OCI-LY3 (cell line): ENCODE measurements at regions not wholly inside any gene's neighbourhood (a gene's known extent, or its start where the extent isn't known, plus 50 kb on each side); places are given as distances from the start of the nearest gene placed in this dataset.

ENCODE experiments used
- EZH2phosphoT487 ChIP-seq: fragments of 200-600 bp; shearing (Covaris generic); IDR thresholded peaks from 2 replicates; pipeline ENCODE4 v1.6.1; 2018; ENCODE audit warnings: antibody characterized with exemption, mixed run types, low read depth
- TF ChIP-seq, protein P1 (sequence below): fragments of 200-600, 300-600 bp; sonication (generic); IDR thresholded peaks from 2 replicates; pipeline ENCODE4 v1.5.1; 2014; ENCODE audit warnings: antibody characterized with exemption, low read length, low read depth

DNA sequence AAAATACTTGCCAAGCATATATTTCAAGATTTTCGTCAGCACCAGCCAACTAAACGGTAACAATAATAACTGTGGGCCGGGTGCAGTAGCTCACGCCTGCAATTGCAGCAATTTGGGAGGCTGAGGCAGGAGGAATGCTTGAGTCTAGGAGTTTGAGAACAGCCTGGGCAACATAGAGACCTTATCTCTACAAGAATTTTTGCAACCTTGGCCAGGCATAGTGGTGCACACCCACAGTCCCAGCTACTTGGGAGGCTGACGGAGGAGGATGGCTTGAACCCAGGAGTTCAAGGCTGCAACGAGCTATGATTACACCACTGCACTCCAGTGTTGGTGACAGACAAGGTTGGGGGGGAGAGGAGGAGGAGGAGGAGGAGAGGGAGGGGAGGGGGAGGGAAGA is 145.0 kb upstream of the TIAM1 start:
- TF ChIP-seq, protein P1, sequence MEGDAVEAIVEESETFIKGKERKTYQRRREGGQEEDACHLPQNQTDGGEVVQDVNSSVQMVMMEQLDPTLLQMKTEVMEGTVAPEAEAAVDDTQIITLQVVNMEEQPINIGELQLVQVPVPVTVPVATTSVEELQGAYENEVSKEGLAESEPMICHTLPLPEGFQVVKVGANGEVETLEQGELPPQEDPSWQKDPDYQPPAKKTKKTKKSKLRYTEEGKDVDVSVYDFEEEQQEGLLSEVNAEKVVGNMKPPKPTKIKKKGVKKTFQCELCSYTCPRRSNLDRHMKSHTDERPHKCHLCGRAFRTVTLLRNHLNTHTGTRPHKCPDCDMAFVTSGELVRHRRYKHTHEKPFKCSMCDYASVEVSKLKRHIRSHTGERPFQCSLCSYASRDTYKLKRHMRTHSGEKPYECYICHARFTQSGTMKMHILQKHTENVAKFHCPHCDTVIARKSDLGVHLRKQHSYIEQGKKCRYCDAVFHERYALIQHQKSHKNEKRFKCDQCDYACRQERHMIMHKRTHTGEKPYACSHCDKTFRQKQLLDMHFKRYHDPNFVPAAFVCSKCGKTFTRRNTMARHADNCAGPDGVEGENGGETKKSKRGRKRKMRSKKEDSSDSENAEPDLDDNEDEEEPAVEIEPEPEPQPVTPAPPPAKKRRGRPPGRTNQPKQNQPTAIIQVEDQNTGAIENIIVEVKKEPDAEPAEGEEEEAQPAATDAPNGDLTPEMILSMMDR: no peak
- no peak for TF ChIP-seq EZH2phosphoT487
